ENCODE measurements at regions not wholly inside any gene's neighbourhood (a gene's known extent, or its start where the extent isn't known, plus 50 kb on each side); places are given as distances from the start of the nearest gene placed in this dataset.
"Not testable (repeated sequence)": the region's sequence is repeated elsewhere in the genome, so short reads cannot be mapped to it uniquely, and the experiment has no call there.

DNA sequence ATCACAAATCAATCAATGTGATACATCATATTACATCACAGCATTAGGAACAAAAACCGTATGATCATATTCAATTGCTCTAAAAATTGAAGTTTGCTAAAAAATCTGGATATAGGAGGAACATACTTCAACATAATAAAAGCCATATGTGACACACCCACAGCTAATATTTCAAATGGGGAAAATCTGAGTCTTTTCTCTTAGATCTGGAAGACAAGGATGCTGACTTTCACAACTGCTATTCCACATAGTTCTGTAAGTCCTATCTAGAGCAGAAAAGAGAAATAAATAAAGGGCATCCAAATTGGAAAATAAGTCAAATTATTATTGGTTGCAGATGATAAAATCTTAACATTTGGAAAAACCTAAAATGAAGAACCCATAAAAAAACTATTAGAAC lies 256.8 kb upstream of the SGO1 start:
- intact Hi-C loops (cut with micrococcal nuclease; ENCODE audit: unreplicated experiment) (no loop called here), in situ Hi-C loops (cut with MboI) (no loop called here)
- Histone ChIP-seq H3K36me3 (ENCODE audit: control insufficient read depth in 2 of 2, insufficient read depth in 2 of 2, low read length in 1 of 2) (no peaks in the 10 kb centered on the region), H3K79me2 (ENCODE audit: control insufficient read depth, insufficient read depth, low read length) (no peaks in the 10 kb centered on the region), H3K4me1 (ENCODE audit: control insufficient read depth, insufficient read depth, low read length) (no peaks in the 10 kb centered on the region), H3K9ac (ENCODE audit: control insufficient read depth, insufficient read depth, low read length) (no peak overlapping the region), H4K20me1 (ENCODE audit: control insufficient read depth, insufficient read depth) (no peaks in the 10 kb centered on the region), H3K27me3 (replicated peaks in 1 of 2; ENCODE audit: control insufficient read depth in 2 of 2, insufficient read depth in 2 of 2, low read length in 1 of 2) (no peaks in the 10 kb centered on the region), H3K4me3 (no peak overlapping the region), H3K4me2 (ENCODE audit: control insufficient read depth, insufficient read depth) (no peak overlapping the region), H2AFZ (ENCODE audit: control insufficient read depth, low read depth, low read length) (no peak overlapping the region), H3K9me3 (replicated peaks; ENCODE audit: control insufficient read depth, insufficient read depth, low read length) (no peaks in the 10 kb centered on the region), H3K27ac (ENCODE audit: control insufficient read depth, insufficient read depth) (no peak overlapping the region)
- RAD21 ChIA-PET (ENCODE audit: unreplicated experiment) = no interaction called here
- CTCF ChIA-PET = no interaction called here
- POLR2A ChIA-PET = no interaction called here
- 50% methylated on average over 1 of the region's 1 CpG for WGBS (ENCODE audit: insufficient coverage, insufficient replicate concordance, low lambda C conversion rate, missing lambda C conversion rate)
- TF ChIP-seq SMAD5 (IDR thresholded peaks at IDR 0.05; ENCODE audit: low read depth) = no peak
- no peak for TF ChIP-seq ZNF274 (IDR thresholded peaks at IDR 0.05; ENCODE audit: insufficient read depth, insufficient read length)
- TF ChIP-seq, protein P1, sequence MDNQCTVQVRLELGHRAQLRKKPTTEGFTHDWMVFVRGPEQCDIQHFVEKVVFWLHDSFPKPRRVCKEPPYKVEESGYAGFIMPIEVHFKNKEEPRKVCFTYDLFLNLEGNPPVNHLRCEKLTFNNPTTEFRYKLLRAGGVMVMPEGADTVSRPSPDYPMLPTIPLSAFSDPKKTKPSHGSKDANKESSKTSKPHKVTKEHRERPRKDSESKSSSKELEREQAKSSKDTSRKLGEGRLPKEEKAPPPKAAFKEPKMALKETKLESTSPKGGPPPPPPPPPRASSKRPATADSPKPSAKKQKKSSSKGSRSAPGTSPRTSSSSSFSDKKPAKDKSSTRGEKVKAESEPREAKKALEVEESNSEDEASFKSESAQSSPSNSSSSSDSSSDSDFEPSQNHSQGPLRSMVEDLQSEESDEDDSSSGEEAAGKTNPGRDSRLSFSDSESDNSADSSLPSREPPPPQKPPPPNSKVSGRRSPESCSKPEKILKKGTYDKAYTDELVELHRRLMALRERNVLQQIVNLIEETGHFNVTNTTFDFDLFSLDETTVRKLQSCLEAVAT (IDR thresholded peaks at IDR 0.05) = no peak
- no peak for TF ChIP-seq RUNX3 (IDR thresholded peaks at IDR 0.05; ENCODE audit: low read length)
- no peak for TF ChIP-seq ZNF217 (IDR thresholded peaks at IDR 0.05)
- TF ChIP-seq MYB (IDR thresholded peaks at IDR 0.05; ENCODE audit: borderline replicate concordance, low read depth, low read length) = no peak
- FAIRE-seq (no peak), ATAC-seq (no peak), DNase-seq (ENCODE audit: low read depth, low spot score) (no peak)
- SMC1A ChIA-PET (ENCODE audit: uncharacterized antibody, unreplicated experiment) = no interaction called here
- BruUV-seq (replicated peaks) = no TSS peak

- in situ Hi-C loops (cut with MboI); H3K27me3 ChIP-seq (replicated peaks in 1 of 2; ENCODE audit: control insufficient read depth in 2 of 2, insufficient read depth in 2 of 2, low read length in 1 of 2); H3K9ac ChIP-seq (ENCODE audit: control insufficient read depth, insufficient read depth, low read length); H3K4me2 ChIP-seq (ENCODE audit: control insufficient read depth, insufficient read depth); H4K20me1 ChIP-seq (ENCODE audit: control insufficient read depth, insufficient read depth); RAD21 ChIA-PET (ENCODE audit: unreplicated experiment); ATAC-seq; FAIRE-seq; H3K27ac ChIP-seq (ENCODE audit: control insufficient read depth, insufficient read depth); BruUV-seq (replicated peaks); H2AFZ ChIP-seq (ENCODE audit: control insufficient read depth, low read depth, low read length); SMC1A ChIA-PET (ENCODE audit: uncharacterized antibody, unreplicated experiment); H3K4me1 ChIP-seq (ENCODE audit: control insufficient read depth, insufficient read depth, low read length); DNase-seq (ENCODE audit: low read depth, low spot score); H3K36me3 ChIP-seq (ENCODE audit: control insufficient read depth in 2 of 2, insufficient read depth in 2 of 2, low read length in 1 of 2); H3K9me3 ChIP-seq (replicated peaks; ENCODE audit: control insufficient read depth, insufficient read depth, low read length); intact Hi-C loops (cut with micrococcal nuclease; ENCODE audit: unreplicated experiment); H3K4me3 ChIP-seq; POLR2A ChIA-PET; H3K79me2 ChIP-seq (ENCODE audit: control insufficient read depth, insufficient read depth, low read length): not testable (repeated sequence)
- CTCF ChIA-PET = interaction anchor here (0.6 kb wide), 1 partner anchor 8 kb away, joined by 3 read pairs; no protein-coding TSS in a partner anchor
- 49% methylated on average over 2 of the region's 2 CpGs for WGBS (ENCODE audit: insufficient coverage, insufficient replicate concordance, low lambda C conversion rate, missing lambda C conversion rate)
Measured at GRCh38 chr3:20427268-20427667, 241.3 kb upstream of the SGO1 start.
